Esophagus squamous epithelium (tissue), 4 donors: ENCODE measurements at regions not wholly inside any gene's neighbourhood (a gene's known extent, or its start where the extent isn't known, plus 50 kb on each side); places are given as distances from the start of the nearest gene placed in this dataset.
"Not testable (repeated sequence)": the region's sequence is repeated elsewhere in the genome, so short reads cannot be mapped to it uniquely, and the experiment has no call there.

Experiments used
- POLR2A ChIP-seq, 4 donors: fragments of 450-650 bp; IDR thresholded peaks; one replicate each; pipeline ENCODE4 v1.6.1; 2017; ENCODE audit warnings: antibody characterized with exemption in 4 of 4, mild to moderate bottlenecking in 4 of 4, moderate library complexity in 3 of 4
- TF ChIP-seq, protein P1 (sequence below), 6 experiments: fragments of 450-650 bp in 4 of 6; fragments of 200-600 bp in 2 of 6; sonication (generic) in 2 of 6; IDR thresholded peaks; one replicate each; pipeline ENCODE4 v1.5.1; 2016 to 2019; ENCODE audit warnings: antibody characterized with exemption in 6 of 6, mild to moderate bottlenecking in 4 of 6, moderate library complexity in 4 of 6

- TF ChIP-seq, protein P1, sequence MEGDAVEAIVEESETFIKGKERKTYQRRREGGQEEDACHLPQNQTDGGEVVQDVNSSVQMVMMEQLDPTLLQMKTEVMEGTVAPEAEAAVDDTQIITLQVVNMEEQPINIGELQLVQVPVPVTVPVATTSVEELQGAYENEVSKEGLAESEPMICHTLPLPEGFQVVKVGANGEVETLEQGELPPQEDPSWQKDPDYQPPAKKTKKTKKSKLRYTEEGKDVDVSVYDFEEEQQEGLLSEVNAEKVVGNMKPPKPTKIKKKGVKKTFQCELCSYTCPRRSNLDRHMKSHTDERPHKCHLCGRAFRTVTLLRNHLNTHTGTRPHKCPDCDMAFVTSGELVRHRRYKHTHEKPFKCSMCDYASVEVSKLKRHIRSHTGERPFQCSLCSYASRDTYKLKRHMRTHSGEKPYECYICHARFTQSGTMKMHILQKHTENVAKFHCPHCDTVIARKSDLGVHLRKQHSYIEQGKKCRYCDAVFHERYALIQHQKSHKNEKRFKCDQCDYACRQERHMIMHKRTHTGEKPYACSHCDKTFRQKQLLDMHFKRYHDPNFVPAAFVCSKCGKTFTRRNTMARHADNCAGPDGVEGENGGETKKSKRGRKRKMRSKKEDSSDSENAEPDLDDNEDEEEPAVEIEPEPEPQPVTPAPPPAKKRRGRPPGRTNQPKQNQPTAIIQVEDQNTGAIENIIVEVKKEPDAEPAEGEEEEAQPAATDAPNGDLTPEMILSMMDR (IDR thresholded peaks at IDR 0.05): not testable (repeated sequence)
- TF ChIP-seq POLR2A (IDR thresholded peaks at IDR 0.05): not testable (repeated sequence)
These were observed 105.9 kb upstream of the TPTE start for GRCh38 chr21:10415456-10415855.
